Activated T-helper 17 cell treated with anti-CD3 and anti-CD28 coated beads, Interleukin-2, amount 50 U/mL, for 72 hours (primary cell): ENCODE measurements at regions not wholly inside any gene's neighbourhood (a gene's known extent, or its start where the extent isn't known, plus 50 kb on each side); places are given as distances from the start of the nearest gene placed in this dataset.
"Not testable (repeated sequence)": the region's sequence is repeated elsewhere in the genome, so short reads cannot be mapped to it uniquely, and the experiment has no call there.

ENCODE experiments used
- ATAC-seq: fragments of 150-1000 bp; cut with Tn5 transposase; replicated peaks from 2 replicates; pipeline ENCODE4 v1.10.0; 2021; ENCODE audit warnings: mild to moderate bottlenecking, moderate library complexity
- H3K27ac Mint-ChIP-seq: one replicate; pipeline ENCODE4 v1.8.0; 2022; ENCODE audit warnings: mixed read lengths
- H3K27me3 Mint-ChIP-seq: one replicate; pipeline ENCODE4 v1.8.0; 2022; ENCODE audit warnings: mixed read lengths
- H3K36me3 Mint-ChIP-seq: one replicate; pipeline ENCODE4 v1.8.0; 2022; ENCODE audit warnings: low read depth, mild to moderate bottlenecking, mixed read lengths
- H3K4me1 Mint-ChIP-seq: one replicate; pipeline ENCODE4 v1.8.0; 2022; ENCODE audit warnings: mixed read lengths
- H3K4me3 Mint-ChIP-seq: one replicate; pipeline ENCODE4 v1.8.0; 2022; ENCODE audit warnings: mild to moderate bottlenecking, mixed read lengths
- H3K9me3 Mint-ChIP-seq: one replicate; pipeline ENCODE4 v1.8.0; 2022; ENCODE audit warnings: mixed read lengths

DNA sequence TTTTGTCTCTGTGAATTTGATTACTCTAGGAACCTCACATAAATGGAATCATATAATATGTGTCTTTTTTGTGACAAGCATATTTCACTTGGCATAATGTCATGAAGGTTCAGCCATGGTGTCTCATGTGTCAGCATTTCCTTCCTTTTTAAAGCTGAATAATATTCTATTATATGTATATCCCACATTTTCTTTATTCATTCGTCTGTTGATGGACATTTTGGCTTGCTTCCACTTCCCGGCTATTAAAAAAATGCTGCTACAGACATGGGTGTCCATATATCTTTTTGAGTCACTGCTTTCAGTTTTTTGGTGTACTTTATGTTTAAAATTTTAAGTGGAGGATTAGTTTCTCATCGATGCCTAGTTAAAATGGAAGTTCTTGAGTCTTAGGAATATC is 59.8 kb upstream of the C5orf63 start:
- H3K4me3 Mint-ChIP-seq = no peak overlapping the region
- H3K9me3 Mint-ChIP-seq = no peaks in the 10 kb centered on the region
- H3K27ac Mint-ChIP-seq = no peak overlapping the region
- ATAC-seq = no peak
- no peaks in the 10 kb centered on the region for H3K4me1 Mint-ChIP-seq
- H3K27me3 Mint-ChIP-seq = peaks cover 6% of the 10 kb centered on the region
- H3K36me3 Mint-ChIP-seq = no peaks in the 10 kb centered on the region

DNA sequence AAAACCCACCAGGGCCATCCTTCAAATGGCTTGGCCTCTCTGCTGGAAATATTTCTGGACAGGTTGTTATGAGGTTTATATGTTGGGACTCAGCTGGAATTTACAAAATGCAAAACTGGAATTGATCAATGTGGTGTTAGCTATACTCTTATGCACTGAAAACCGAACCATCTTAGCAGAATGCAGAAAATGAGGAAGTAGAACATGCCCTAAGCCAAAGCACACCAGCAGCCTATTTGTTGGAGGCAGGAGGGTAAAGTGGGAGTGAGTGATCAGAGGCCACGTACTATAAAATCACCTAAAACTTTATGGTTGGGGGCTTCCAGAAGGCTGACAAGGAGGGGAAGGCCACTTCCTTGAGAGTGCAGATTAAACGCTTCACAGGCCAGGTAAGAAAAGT is 63.6 kb upstream of the C5orf63 start:
- H3K4me1 Mint-ChIP-seq = no peaks in the 10 kb centered on the region
- H3K27me3 Mint-ChIP-seq = peaks cover 25% of the 10 kb centered on the region
- H3K36me3 Mint-ChIP-seq = no peaks in the 10 kb centered on the region
- no peaks in the 10 kb centered on the region for H3K9me3 Mint-ChIP-seq
- no peak overlapping the region for H3K27ac Mint-ChIP-seq
- H3K4me3 Mint-ChIP-seq = no peak overlapping the region
- no peak for ATAC-seq

DNA sequence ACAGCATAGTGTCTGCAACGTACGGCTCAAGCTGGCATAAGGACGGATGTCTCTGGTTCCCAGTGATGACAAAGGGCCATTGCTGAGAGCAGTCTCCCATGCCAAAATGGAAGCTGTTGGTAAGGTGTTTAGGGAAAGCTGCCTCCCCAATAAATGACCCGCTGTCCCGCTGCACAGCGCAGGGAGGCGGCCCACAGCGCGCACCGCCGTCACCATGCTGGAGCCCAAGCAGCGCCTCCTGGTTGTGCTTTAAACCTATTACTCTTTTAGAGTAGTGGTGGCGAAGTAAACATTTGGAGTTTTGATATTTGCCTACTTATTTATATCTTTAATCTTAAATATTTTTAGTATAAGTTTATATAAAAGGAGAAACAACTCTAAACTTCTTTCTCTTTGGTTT is 70.4 kb upstream of the C5orf63 start:
- H3K9me3 Mint-ChIP-seq = peaks cover 3% of the 10 kb centered on the region
- no peak overlapping the region for H3K4me3 Mint-ChIP-seq
- no peak for ATAC-seq
- H3K27ac Mint-ChIP-seq = no peak overlapping the region
- no peaks in the 10 kb centered on the region for H3K4me1 Mint-ChIP-seq
- peaks cover 15% of the 10 kb centered on the region for H3K27me3 Mint-ChIP-seq
- H3K36me3 Mint-ChIP-seq = no peaks in the 10 kb centered on the region

DNA sequence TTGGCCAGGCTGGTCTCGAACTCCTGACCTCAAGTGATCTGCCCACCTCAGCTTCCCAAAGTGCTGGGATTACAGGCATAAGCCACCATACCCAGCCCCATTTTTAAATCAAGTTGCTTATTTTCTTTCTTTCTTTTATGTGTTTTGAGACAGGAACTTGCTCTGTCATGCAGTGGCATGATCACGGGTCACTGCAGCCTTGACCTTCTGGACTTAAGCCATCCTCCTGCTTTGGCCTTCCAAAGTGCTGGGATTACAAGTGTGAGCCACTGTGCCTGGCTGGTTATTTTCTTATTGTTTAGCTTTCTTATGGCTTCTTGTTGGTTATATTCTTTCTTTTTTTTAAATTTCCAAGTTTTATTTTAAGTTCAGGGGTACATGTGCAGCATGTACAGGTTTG is 79.7 kb upstream of the C5orf63 start:
- Mint-ChIP-seq H3K9me3 (peaks cover 10% of the 10 kb centered on the region), H3K36me3 (no peaks in the 10 kb centered on the region)

DNA sequence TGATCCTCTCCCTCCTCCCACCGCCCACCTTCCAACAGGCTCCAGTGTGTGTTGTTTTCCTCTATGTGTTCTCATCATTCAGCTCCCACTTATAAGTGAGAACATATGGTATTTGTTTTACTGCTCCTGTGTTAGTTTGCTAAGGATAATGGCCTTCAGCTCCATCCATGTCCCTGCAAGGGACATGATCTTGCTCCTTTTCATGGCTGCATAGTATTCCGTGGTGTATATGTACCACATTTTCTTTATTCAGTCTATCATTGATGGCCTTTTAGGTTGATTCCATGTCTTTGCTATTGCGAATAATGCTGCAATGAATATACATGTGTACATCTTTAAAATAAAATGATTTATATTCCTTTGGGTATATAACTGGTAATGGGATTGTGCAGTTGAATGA is 80.2 kb upstream of the C5orf63 start:
- Mint-ChIP-seq H3K36me3 (no peaks in the 10 kb centered on the region), H3K27ac (no peak overlapping the region), H3K27me3 (peaks cover 5% of the 10 kb centered on the region), H3K9me3 (peaks cover 10% of the 10 kb centered on the region), H3K4me1 (no peaks in the 10 kb centered on the region), H3K4me3 (no peak overlapping the region)
- no peak for ATAC-seq

More for the DNA sequence above, 79.7 kb upstream of the C5orf63 start:
- Mint-ChIP-seq H3K27ac (no peak overlapping the region), H3K4me3 (no peak overlapping the region), H3K27me3 (peaks cover 4% of the 10 kb centered on the region), H3K4me1 (no peaks in the 10 kb centered on the region)
- ATAC-seq = no peak

DNA sequence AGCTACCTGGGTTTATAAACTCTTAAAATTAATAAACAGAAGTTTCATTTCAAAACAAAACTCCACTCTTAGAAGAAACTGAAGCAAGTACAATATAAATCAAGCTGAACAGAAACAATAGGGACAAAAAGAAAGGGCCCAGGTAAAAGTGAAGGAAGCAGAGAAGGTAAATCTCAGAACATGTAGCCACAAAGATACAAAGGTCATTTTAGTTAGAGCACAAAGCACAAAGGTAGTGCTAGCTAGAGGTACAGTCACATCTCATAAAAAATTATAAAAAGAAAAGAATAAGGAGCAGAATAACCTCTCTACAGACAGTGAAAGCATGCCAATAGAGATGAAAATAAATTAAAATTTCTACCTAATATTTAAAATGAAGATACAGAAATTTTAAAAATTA is 90.4 kb upstream of the C5orf63 start:
- H3K9me3 Mint-ChIP-seq = peaks cover 2% of the 10 kb centered on the region
- H3K27me3 Mint-ChIP-seq = peaks cover 22% of the 10 kb centered on the region
- H3K36me3 Mint-ChIP-seq = no peaks in the 10 kb centered on the region
- H3K4me1 Mint-ChIP-seq = no peaks in the 10 kb centered on the region
- H3K4me3 Mint-ChIP-seq = no peak overlapping the region
- no peak for ATAC-seq
- H3K27ac Mint-ChIP-seq = no peak overlapping the region

DNA sequence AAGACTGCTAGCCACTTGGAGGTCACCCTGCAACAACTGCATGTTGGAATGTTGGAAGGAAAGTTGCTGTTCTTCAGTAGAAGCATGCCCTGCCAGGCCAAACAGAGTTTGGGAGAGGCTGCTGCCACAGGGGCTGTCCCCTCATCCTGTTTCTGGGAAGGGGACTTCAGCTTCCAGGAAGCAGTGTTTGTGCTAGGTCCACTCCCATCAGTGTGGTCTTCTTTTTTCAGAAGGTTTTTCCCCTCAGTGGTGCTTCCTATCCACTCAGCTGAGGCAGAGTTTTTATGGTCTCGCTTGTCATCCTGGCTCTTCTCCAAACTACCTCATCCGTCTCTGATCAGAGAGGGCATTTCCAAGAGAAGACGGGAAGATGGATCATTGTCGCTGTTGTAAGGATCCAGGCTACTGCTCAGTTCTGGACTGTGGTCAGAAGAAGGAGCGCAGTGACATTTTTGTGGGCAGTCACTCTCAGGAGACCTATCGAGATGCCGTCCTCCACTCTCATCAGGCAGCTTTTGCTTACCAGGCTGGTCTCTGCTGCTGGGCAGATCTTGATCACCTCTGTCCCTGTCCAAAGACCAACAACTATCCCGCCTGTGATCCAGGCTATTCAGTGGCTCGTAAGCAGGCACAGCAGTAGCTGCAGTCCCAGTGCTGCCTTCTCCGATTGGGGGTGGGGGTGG is 97.8 kb upstream of the C5orf63 start:
- no peak for ATAC-seq
- Mint-ChIP-seq H3K4me1 (no peaks in the 10 kb centered on the region), H3K27me3 (peaks cover 12% of the 10 kb centered on the region), H3K36me3 (no peaks in the 10 kb centered on the region), H3K9me3 (no peaks in the 10 kb centered on the region), H3K27ac (no peak overlapping the region), H3K4me3 (no peak overlapping the region)

DNA sequence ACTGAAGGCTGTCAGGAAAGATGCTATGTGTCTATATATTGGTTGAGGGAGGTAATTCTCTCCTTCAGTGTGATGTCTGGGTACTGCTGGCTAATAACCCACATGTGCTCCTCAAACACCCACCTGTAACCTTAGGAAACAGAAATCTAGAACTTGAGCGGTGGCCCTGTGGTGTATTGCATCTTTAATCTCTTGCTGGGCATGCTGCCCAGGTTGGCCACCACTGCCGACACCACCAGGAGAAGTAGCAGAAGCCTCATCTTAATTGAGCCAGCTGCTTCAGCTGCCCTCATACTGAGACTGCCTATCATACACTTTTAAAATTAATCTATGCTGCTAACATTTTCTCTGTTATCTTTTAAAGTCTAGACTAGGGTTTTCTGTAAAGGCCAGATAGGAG is 103.5 kb upstream of the C5orf63 start:
- ATAC-seq = no peak
- H3K4me1 Mint-ChIP-seq = no peaks in the 10 kb centered on the region
- H3K27me3 Mint-ChIP-seq = peaks cover 16% of the 10 kb centered on the region
- H3K9me3 Mint-ChIP-seq = no peaks in the 10 kb centered on the region
- H3K27ac Mint-ChIP-seq = no peak overlapping the region
- no peaks in the 10 kb centered on the region for H3K36me3 Mint-ChIP-seq
- no peak overlapping the region for H3K4me3 Mint-ChIP-seq

DNA sequence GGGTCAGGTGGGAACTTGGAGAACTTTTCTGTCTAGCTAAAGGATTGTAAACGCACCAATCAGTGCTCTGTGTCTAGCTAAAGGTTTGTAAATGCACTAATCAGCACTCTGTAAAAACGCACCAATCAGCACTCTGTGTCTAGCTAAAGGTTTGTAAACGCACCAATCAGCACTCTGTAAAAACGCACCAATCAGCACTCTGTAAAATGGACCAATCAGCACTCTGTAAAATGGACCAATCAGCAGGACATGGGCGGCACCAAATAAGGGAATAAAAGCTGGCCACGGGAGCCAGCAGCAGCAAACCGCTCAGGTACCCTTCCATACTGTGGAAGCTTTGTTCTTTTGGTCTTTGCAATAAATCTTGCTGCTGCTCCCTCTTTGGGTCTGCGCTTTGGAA is 108.0 kb upstream of the MEGF10 start:
- H3K27me3 Mint-ChIP-seq, H3K36me3 Mint-ChIP-seq, H3K27ac Mint-ChIP-seq, H3K4me3 Mint-ChIP-seq, ATAC-seq, H3K4me1 Mint-ChIP-seq, H3K9me3 Mint-ChIP-seq: not testable (repeated sequence)

DNA sequence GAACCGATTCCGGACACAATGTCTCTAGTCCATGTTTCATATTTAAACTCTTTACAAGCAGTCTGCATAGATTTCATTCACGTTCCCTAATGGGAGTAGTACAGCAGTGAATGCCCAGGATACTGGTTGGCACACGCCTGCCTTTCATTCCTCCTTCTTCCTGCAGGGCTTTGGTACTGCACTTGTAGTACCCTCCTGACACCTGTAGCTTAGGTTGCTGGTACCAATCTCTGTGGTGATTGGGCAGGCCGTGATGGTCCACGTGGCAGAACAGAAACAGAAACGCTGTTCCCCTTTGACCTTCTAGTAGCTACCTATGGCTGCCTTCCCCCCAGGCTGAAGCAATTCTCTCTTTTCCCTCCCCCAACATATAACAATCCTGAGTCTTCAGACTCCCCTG is 107.3 kb upstream of the MEGF10 start:
- peaks cover 7% of the 10 kb centered on the region for H3K27me3 Mint-ChIP-seq
- no peak overlapping the region for H3K4me3 Mint-ChIP-seq
- ATAC-seq = no peak
- H3K27ac Mint-ChIP-seq = no peak overlapping the region
- H3K9me3 Mint-ChIP-seq = no peaks in the 10 kb centered on the region
- no peaks in the 10 kb centered on the region for H3K4me1 Mint-ChIP-seq
- no peaks in the 10 kb centered on the region for H3K36me3 Mint-ChIP-seq

DNA sequence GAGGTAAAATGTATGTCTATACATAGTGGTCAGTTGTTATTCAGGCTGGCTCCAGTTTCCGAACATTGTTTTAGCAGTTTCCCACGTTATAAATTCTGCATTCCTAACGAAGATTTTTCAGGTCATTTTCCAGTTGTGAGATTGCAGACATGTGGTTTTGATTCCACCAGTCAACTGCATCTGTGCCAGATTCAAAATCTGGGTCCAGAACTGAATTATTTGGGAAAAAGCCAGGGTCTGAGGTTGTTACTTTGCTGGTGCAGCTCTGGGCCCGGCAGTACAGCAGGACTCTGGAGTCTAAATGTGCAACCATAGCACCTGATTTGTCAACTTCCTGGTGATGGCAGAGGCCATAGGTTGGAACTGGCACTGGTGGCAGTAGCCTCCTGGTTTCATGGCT is 105.7 kb upstream of the MEGF10 start:
- no peak overlapping the region for H3K4me3 Mint-ChIP-seq
- H3K36me3 Mint-ChIP-seq = no peaks in the 10 kb centered on the region
- no peak overlapping the region for H3K27ac Mint-ChIP-seq
- no peaks in the 10 kb centered on the region for H3K4me1 Mint-ChIP-seq
- H3K9me3 Mint-ChIP-seq = no peaks in the 10 kb centered on the region
- H3K27me3 Mint-ChIP-seq = peaks cover 10% of the 10 kb centered on the region
- no peak for ATAC-seq

DNA sequence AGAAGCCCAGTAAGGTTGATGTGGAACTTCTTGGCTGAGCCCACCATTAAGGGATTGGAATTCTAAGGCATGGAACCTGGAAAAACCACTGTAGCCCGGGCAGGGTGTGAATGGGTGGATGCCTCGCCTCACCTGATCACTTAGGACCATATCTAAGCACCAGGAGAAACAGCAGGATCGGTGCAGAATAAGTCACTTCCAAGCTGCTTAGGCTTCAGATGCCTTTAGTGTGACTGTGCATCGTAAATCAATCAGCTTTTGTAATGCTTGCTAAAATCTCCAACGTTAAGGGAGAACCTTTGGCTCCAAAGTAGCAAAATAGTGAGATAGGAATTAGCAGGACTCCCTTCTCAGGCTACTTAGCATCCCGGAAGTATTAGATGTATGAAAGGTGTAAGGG is 103.9 kb upstream of the MEGF10 start:
- Mint-ChIP-seq H3K27me3 (peaks cover 13% of the 10 kb centered on the region), H3K36me3 (no peaks in the 10 kb centered on the region), H3K4me3 (no peak overlapping the region), H3K9me3 (no peaks in the 10 kb centered on the region), H3K27ac (no peak overlapping the region), H3K4me1 (no peaks in the 10 kb centered on the region)
- ATAC-seq = no peak

DNA sequence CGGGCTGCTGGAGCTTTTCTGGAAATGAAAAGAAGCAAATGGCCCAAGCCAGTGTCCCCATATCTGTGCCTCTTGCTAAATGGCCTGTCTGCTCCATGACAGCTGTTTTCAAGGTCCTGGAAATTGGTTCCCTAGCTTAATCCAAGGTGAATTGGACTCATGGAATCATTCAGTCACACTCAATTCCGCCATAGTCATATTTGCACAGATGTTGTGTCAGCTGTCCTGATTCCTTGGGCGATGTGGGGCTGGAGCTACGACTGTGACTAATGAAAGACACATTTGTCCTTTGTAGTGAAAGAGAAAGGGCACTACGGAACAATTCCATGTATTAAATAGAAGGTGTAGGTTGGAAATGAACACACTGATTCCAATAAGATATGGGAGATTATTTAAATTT is 102.9 kb upstream of the MEGF10 start:
- no peak for ATAC-seq
- Mint-ChIP-seq H3K4me3 (no peak overlapping the region), H3K27me3 (peaks cover 16% of the 10 kb centered on the region), H3K4me1 (no peaks in the 10 kb centered on the region), H3K27ac (no peak overlapping the region), H3K9me3 (no peaks in the 10 kb centered on the region), H3K36me3 (no peaks in the 10 kb centered on the region)

DNA sequence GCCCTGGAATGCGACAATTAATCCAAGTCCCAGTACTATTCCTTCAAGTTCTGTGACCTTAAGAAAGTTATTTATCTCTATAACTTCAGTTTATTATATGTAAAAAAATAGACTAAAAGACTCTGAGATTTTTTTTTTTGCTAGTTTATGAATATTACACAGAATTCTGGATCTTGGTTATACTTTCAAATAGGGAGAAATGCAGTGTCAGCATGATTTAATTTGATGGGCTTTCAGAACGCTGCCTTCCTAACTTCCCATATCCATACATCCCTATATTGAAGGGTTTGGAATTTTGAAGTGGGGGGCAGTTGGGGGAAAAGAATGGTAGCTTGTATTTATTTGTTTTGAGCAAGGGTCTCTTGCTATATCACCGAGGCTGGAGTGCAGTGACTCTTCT is 98.4 kb upstream of the MEGF10 start:
- ATAC-seq = no peak
- Mint-ChIP-seq H3K36me3 (no peaks in the 10 kb centered on the region), H3K27ac (no peak overlapping the region), H3K27me3 (peaks cover 32% of the 10 kb centered on the region), H3K4me1 (no peaks in the 10 kb centered on the region), H3K4me3 (no peak overlapping the region), H3K9me3 (no peaks in the 10 kb centered on the region)

DNA sequence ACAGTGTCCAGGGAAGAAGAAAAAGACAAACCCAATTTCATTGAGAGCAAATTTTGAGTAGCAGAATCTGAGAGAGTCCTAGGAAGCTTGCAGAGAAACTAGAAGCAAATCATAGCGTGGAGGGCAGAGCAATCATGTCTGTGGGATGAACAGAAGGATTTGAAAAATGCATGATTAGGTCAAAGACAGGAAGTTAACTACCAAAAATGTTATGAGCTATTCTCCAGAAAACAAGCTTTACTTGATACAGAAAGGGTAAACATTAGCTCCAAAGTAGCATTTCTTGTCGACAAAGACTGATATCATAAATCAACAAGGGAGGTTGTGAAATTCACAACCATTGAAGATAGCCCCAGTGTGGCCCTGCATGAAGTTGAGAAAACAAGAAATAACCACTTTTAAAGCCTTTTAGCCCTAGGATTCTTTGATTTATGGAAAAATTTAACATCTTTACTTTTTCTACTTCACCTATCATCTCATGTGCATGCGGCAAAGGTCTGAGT is 97.7 kb upstream of the MEGF10 start:
- Mint-ChIP-seq H3K27ac (no peak overlapping the region), H3K9me3 (no peaks in the 10 kb centered on the region), H3K4me1 (no peaks in the 10 kb centered on the region), H3K4me3 (no peak overlapping the region), H3K27me3 (peaks cover 29% of the 10 kb centered on the region), H3K36me3 (no peaks in the 10 kb centered on the region)
- no peak for ATAC-seq

DNA sequence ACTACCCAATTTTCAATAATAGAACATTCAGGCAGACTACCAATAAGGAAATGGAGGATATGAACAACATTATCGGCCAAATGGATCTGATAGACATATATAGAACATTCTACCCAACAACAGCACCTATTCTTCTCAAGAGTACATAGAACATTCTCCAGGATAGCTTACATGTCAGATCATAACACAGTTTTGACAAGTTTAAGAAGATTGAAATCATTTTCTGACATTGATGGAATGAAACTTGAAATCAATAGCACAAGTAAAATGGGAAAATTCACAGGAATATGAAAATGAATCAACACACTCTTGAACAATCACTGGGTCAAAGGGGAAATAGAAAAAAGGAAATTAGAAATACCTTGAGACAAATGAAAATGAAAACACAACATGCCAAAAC is 94.6 kb upstream of the MEGF10 start:
- H3K4me1 Mint-ChIP-seq = no peaks in the 10 kb centered on the region
- peaks cover 25% of the 10 kb centered on the region for H3K27me3 Mint-ChIP-seq
- no peaks in the 10 kb centered on the region for H3K36me3 Mint-ChIP-seq
- H3K9me3 Mint-ChIP-seq = no peaks in the 10 kb centered on the region
- no peak overlapping the region for H3K27ac Mint-ChIP-seq
- ATAC-seq = no peak
- H3K4me3 Mint-ChIP-seq = no peak overlapping the region
